OCI-LY7 (cell line): ENCODE measurements at regions not wholly inside any gene's neighbourhood (a gene's known extent, or its start where the extent isn't known, plus 50 kb on each side); places are given as distances from the start of the nearest gene placed in this dataset.

ENCODE experiments used
- BruUV-seq: library from RNA; stranded (reverse); fragments of 400-500 nt; replicated peaks from 2 replicates; lab custom pipeline; 2021; lab: Mats Ljungman, UMichigan
- CTCF ChIA-PET: fragments of 300-600 bp; sonication (Branson Sonifier 250); formaldehyde crosslinking; loops from one replicate; lab custom pipeline; 2022; ENCODE audit warnings: antibody characterized with exemption; ENCODE audit not compliant: unreplicated experiment; lab: Charles Lee
- POLR2A ChIA-PET: fragments of 300-600 bp; sonication (Branson Sonifier 250); formaldehyde crosslinking; loops from one replicate; lab custom pipeline; 2022; ENCODE audit warnings: antibody characterized with exemption; lab: Charles Lee
- DNase-seq: peaks from one replicate; pipeline ENCODE4 v3.0.0-alpha.2; 2015; ENCODE audit warnings: low spot score
- H2AFZ ChIP-seq: fragments of 200-600 bp; sonication (generic), shearing (Covaris generic); 2 replicates; pipeline ENCODE4 v1.6.1; 2014; ENCODE audit warnings: mild to moderate bottlenecking, antibody characterized with exemption, low read length, moderate library complexity
- H3K27ac ChIP-seq: fragments of 200-600 bp; sonication (generic); 2 replicates; pipeline ENCODE4 v1.5.1; 2014; ENCODE audit warnings: mixed run types, low read depth, mild to moderate bottlenecking, moderate library complexity, low read length, inconsistent platforms; ENCODE audit not compliant: poor library complexity, severe bottlenecking
- H3K36me3 ChIP-seq: fragments of 200-600 bp; sonication (generic); 2 replicates; pipeline ENCODE4 v1.6.1; 2014; ENCODE audit warnings: mild to moderate bottlenecking, antibody characterized with exemption, low read length, moderate library complexity, mixed read lengths; ENCODE audit not compliant: insufficient read depth
- H3K4me1 ChIP-seq: fragments of 200-600 bp; sonication (generic); 2 replicates; pipeline ENCODE4 v1.5.1; 2014; ENCODE audit warnings: mild to moderate bottlenecking, low read length; ENCODE audit not compliant: insufficient read depth, poor library complexity, severe bottlenecking
- H3K4me2 ChIP-seq: fragments of 200-600 bp; sonication (generic); 2 replicates; pipeline ENCODE4 v1.6.1; 2014; ENCODE audit warnings: mild to moderate bottlenecking, low read length
- H3K4me3 ChIP-seq: fragments of 200-600 bp; sonication (generic); 2 replicates; pipeline ENCODE4 v1.5.1; 2014; ENCODE audit warnings: mild to moderate bottlenecking, low read depth, low read length; ENCODE audit not compliant: poor library complexity, severe bottlenecking
- H3K79me2 ChIP-seq: fragments of 200-600 bp; sonication (generic); 2 replicates; pipeline ENCODE4 v1.6.1; 2016; ENCODE audit warnings: low read depth, mild to moderate bottlenecking, low read length, moderate library complexity, mixed read lengths; ENCODE audit not compliant: insufficient read depth
- H3K9me2 ChIP-seq: fragments of 200-600 bp; sonication (generic); 2 replicates; pipeline ENCODE4 v1.6.1; 2016; ENCODE audit warnings: mild to moderate bottlenecking, low read length, mixed read lengths; ENCODE audit not compliant: insufficient read depth
- H3K9me3 ChIP-seq: fragments of 200-600 bp; sonication (generic); 2 replicates; pipeline ENCODE4 v1.6.1; 2014; ENCODE audit warnings: mild to moderate bottlenecking, mixed run types, low read length, mixed read lengths
- H4K20me1 ChIP-seq: fragments of 200-600 bp; sonication (generic); 2 replicates; pipeline ENCODE4 v1.6.1; 2014; ENCODE audit warnings: mild to moderate bottlenecking, antibody characterized with exemption, low read length, moderate library complexity, mixed read lengths; ENCODE audit not compliant: insufficient read depth
- CTCF ChIP-seq: fragments of 200-600 bp; sonication (generic); conservative IDR thresholded peaks from 2 replicates; pipeline ENCODE4 v1.5.1; 2014; ENCODE audit warnings: mild to moderate bottlenecking, antibody characterized with exemption, low read length, moderate library complexity, mixed read lengths
- EZH2phosphoT487 ChIP-seq: fragments of 200-600 bp; sonication (generic); IDR thresholded peaks from 2 replicates; pipeline ENCODE4 v1.6.1; 2018; ENCODE audit warnings: low read depth, borderline replicate concordance, mild to moderate bottlenecking, mixed run types, antibody characterized with exemption, low read length, moderate library complexity, mixed read lengths
- intact Hi-C: fragments of 100-400 bp; cut with micrococcal nuclease; formaldehyde crosslinking; loops from one replicate; pipeline ENCODE4 v1.10.0; 2022; ENCODE audit not compliant: unreplicated experiment

DNA sequence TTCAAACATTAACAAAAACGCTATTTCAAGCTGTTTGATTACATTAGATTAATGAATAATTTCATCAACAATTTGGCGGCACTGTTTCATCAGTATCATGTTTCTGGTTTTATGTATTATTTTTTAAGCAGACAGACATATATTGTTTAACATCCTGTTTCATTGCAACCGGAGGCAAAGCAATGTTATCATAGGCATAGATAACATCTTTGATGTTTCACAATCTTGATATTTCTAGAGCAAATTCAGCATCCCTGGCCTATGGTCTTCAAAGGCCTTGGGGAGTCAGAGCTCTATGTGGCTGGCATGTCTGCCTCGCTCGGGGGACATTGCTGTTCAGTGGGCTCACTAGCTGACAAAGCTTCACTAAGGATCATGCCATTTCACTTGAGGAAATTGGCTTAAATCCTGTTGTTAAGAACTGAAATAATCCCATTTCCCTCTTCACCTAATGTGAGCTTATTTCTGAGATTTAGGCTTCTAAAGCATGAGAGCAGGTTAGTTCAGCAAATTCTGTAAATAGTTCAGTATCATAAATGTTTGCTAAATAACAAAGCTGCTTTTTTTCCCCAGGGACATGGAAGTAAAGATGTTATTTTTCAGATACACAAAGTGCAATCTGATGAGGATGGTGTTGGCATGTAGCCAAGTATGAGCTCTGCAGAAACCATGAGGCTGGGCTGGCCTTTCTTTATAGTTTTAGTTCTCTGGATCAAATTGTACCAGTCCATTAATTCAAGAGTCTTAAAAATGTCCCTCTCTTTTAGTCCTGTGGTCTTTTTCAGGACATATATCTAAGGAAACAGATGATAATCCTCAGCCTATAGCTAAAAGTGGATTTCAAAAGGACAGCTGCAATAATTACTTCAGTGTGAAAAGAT, 941.4 kb downstream of the PLOD2 start:
- H3K4me2 ChIP-seq = no peak overlapping the region
- H3K4me3 ChIP-seq = no peak overlapping the region
- TF ChIP-seq EZH2phosphoT487 = no peak
- no peak for TF ChIP-seq CTCF
- H3K27ac ChIP-seq = no peak overlapping the region
- H3K79me2 ChIP-seq = no peaks in the 10 kb centered on the region
- no peaks in the 10 kb centered on the region for H3K36me3 ChIP-seq
- POLR2A ChIA-PET = interaction anchor here (0.6 to 1.3 kb wide), 3 partner anchors 11 to 34 kb away, joined by 3 to 4 read pairs (median 4); no protein-coding TSS in a partner anchor
- CTCF ChIA-PET = no interaction called here
- no peaks in the 10 kb centered on the region for H3K9me2 ChIP-seq
- H3K9me3 ChIP-seq = no peaks in the 10 kb centered on the region
- intact Hi-C loops = no loop called here
- H3K4me1 ChIP-seq = no peaks in the 10 kb centered on the region
- H4K20me1 ChIP-seq = no peaks in the 10 kb centered on the region
- BruUV-seq = no TSS peak
- H2AFZ ChIP-seq = no peak overlapping the region
- no peak for DNase-seq

DNA sequence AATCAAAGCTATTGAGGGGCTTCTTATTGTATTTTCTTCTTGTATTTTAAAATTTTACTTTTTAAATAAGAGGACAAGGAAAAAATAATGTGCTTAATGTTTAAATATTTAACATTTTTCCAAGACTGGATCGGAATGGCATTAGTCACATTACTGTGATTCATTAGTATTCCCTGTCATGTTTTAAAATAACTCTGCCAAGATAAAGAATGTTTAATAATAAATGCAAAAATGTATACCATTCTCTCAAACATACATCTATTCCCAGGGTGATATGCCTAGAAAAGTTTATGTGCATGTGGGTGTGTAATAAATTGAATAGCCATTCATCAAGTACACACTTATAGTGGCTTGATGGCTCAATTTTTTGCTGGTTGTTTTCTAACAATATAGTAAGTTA, 936.1 kb downstream of the PLOD2 start:
- BruUV-seq = no TSS peak
- TF ChIP-seq CTCF = no peak
- no peak for TF ChIP-seq EZH2phosphoT487
- Histone ChIP-seq H2AFZ (no peak overlapping the region), H3K4me1 (no peaks in the 10 kb centered on the region), H3K79me2 (no peaks in the 10 kb centered on the region), H3K36me3 (no peaks in the 10 kb centered on the region), H3K4me3 (no peak overlapping the region), H3K4me2 (no peak overlapping the region), H3K9me2 (no peaks in the 10 kb centered on the region), H3K27ac (no peak overlapping the region), H4K20me1 (no peaks in the 10 kb centered on the region), H3K9me3 (no peaks in the 10 kb centered on the region)
- ChIA-PET CTCF (no interaction called here), POLR2A (no interaction called here)
- DNase-seq = no peak
- intact Hi-C loops = no loop called here

GRCh38 chr3:145243875-145244274, 917.1 kb downstream of the PLOD2 start:
- H2AFZ ChIP-seq = no peak overlapping the region
- H3K4me3 ChIP-seq = no peak overlapping the region
- no peaks in the 10 kb centered on the region for H3K9me2 ChIP-seq
- no peaks in the 10 kb centered on the region for H4K20me1 ChIP-seq
- no peak overlapping the region for H3K27ac ChIP-seq
- no peaks in the 10 kb centered on the region for H3K36me3 ChIP-seq
- H3K79me2 ChIP-seq = no peaks in the 10 kb centered on the region
- peaks cover 5% of the 10 kb centered on the region; the same call in 1 of the 2 replicates for H3K9me3 ChIP-seq
- CTCF ChIA-PET = no interaction called here
- POLR2A ChIA-PET = interaction anchor here (0.6 kb wide), 1 partner anchor 747 kb away, joined by 4 read pairs; no protein-coding TSS in a partner anchor
- no peak overlapping the region for H3K4me2 ChIP-seq
- intact Hi-C loops = no loop called here
- no peak for DNase-seq
- H3K4me1 ChIP-seq = no peaks in the 10 kb centered on the region
- BruUV-seq = no TSS peak
- no peak for TF ChIP-seq CTCF
- TF ChIP-seq EZH2phosphoT487 = no peak
